GM06990 (cell line): ENCODE measurements at regions not wholly inside any gene's neighbourhood (a gene's known extent, or its start where the extent isn't known, plus 50 kb on each side); places are given as distances from the start of the nearest gene placed in this dataset.

Experiments
- DNase-seq: peaks from one replicate; pipeline ENCODE4 v3.0.0-alpha.2; 2011; ENCODE audit not compliant: insufficient read length; ENCODE audit errors: extremely low read depth
- H3K27me3 ChIP-seq: replicated peaks from 2 replicates; pipeline ENCODE4 v1.6.0; 2011; ENCODE audit warnings: low read length; ENCODE audit not compliant: control insufficient read depth, insufficient read depth
- H3K36me3 ChIP-seq: 2 replicates; pipeline ENCODE4 v1.5.1; 2011; ENCODE audit warnings: low read length; ENCODE audit not compliant: control insufficient read depth, insufficient read depth
- H3K4me3 ChIP-seq: replicated peaks from 2 replicates; pipeline ENCODE4 v1.5.1; 2011; ENCODE audit warnings: low read depth, mild to moderate bottlenecking, control low read depth, low read length
- CTCF ChIP-seq: IDR thresholded peaks from 2 replicates; pipeline ENCODE4 v1.5.1; 2011; ENCODE audit warnings: low read length, control low read depth, mild to moderate bottlenecking, inconsistent platforms; ENCODE audit not compliant: insufficient read depth, poor library complexity, severe bottlenecking

- TF ChIP-seq CTCF = no peak
Observed at GRCh38 chr2:128551435-128551834, 232.8 kb upstream of the HS6ST1 start.

GRCh38 chr2:128552141-128552805 is 233.6 kb upstream of the HS6ST1 start:
- no peak for DNase-seq
- no peak for TF ChIP-seq CTCF
- no peaks in the 10 kb centered on the region; the same call in 1 of the 2 replicates for H3K27me3 ChIP-seq
- no peak overlapping the region for H3K4me3 ChIP-seq
- H3K36me3 ChIP-seq = no peaks in the 10 kb centered on the region

More at GRCh38 chr2:128551435-128551834, 232.8 kb upstream of the HS6ST1 start:
- no peak for DNase-seq
- no peaks in the 10 kb centered on the region; the same call in 1 of the 2 replicates for H3K27me3 ChIP-seq
- no peaks in the 10 kb centered on the region for H3K36me3 ChIP-seq
- no peak overlapping the region for H3K4me3 ChIP-seq

- no peak for TF ChIP-seq CTCF
- H3K4me3 ChIP-seq = no peak overlapping the region
- H3K36me3 ChIP-seq = no peaks in the 10 kb centered on the region
- DNase-seq = no peak
- H3K27me3 ChIP-seq = no peaks in the 10 kb centered on the region; the same call in 1 of the 2 replicates
Observed at GRCh38 chr2:128552806-128553551, 234.3 kb upstream of the HS6ST1 start.

- no peak for TF ChIP-seq CTCF
- no peak overlapping the region for H3K4me3 ChIP-seq
- no peak for DNase-seq
- no peaks in the 10 kb centered on the region; the same call in 1 of the 2 replicates for H3K27me3 ChIP-seq
- H3K36me3 ChIP-seq = no peaks in the 10 kb centered on the region
Observed at GRCh38 chr2:128554151-128554769, 235.6 kb upstream of the HS6ST1 start.

- TF ChIP-seq CTCF = no peak
- no peak for DNase-seq
- H3K27me3 ChIP-seq = no peaks in the 10 kb centered on the region; the same call in 1 of the 2 replicates
- H3K36me3 ChIP-seq = no peaks in the 10 kb centered on the region
- no peak overlapping the region for H3K4me3 ChIP-seq
Observed at GRCh38 chr2:128555433-128555832, 236.8 kb upstream of the HS6ST1 start.
